Loucy (cell line): ENCODE measurements at regions not wholly inside any gene's neighbourhood (a gene's known extent, or its start where the extent isn't known, plus 50 kb on each side); places are given as distances from the start of the nearest gene placed in this dataset.

Experiments used
- CTCF ChIP-seq: fragments of 200-600 bp; sonication (generic); conservative IDR thresholded peaks from 2 replicates; pipeline ENCODE4 v1.5.1; 2014; ENCODE audit warnings: mild to moderate bottlenecking, antibody characterized with exemption, low read length
- EZH2phosphoT487 ChIP-seq: fragments of 200-600 bp; IDR thresholded peaks from 2 replicates; pipeline ENCODE4 v1.6.1; 2018; ENCODE audit warnings: antibody characterized with exemption, mild to moderate bottlenecking, moderate library complexity, borderline replicate concordance

DNA sequence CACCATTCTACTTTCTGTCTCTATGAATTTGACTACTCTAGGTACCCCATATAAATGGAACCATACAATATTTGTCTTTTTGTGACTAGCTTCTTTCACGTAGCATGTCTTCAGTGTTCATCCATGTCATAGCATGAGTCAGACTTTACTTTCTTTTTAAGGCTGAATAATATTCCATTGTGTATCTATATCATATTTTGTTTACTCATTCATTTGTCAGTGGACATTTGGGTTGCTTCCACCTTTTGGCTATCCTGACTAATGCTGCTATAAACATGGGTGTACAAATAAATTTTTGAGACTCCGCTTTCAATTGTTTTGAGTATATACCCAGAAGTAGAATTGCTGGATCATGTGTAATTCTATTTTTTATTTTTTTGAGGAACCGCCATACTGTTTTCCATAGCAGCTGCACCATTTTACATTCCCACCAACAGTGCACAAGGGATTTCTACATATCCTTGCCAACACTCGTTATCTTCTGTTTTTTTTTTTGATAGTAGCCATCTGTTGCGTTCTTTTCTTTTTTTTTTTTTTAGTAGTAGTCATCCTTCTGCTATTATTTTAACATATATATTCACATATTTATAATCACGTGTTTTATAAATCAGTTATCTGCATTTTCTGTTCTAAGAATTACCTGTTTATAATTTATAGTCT is 158.0 kb upstream of the MED14 start:
- TF ChIP-seq CTCF (no peak), EZH2phosphoT487 (no peak)
